ENCODE measurements at regions not wholly inside any gene's neighbourhood (a gene's known extent, or its start where the extent isn't known, plus 50 kb on each side); places are given as distances from the start of the nearest gene placed in this dataset.
"Not testable (repeated sequence)": the region's sequence is repeated elsewhere in the genome, so short reads cannot be mapped to it uniquely, and the experiment has no call there.

- no peak for DNase-seq (ENCODE audit: low read depth in 2 of 2)
Measured at GRCh38 chrX:40373641-40374040, 207.1 kb upstream of the ATP6AP2 start.

GRCh38 chrX:40373025-40373424 lies 207.7 kb upstream of the ATP6AP2 start:
- DNase-seq (ENCODE audit: low read depth in 2 of 2) = no peak

GRCh38 chrX:40371376-40371775 lies 209.4 kb upstream of the ATP6AP2 start:
- DNase-seq (ENCODE audit: low read depth in 2 of 2) = no peak

- DNase-seq (ENCODE audit: low read depth in 2 of 2) = no peak
Measured at GRCh38 chrX:40368611-40369061, 212.1 kb upstream of the ATP6AP2 start.

GRCh38 chrX:40366661-40367060 lies 214.1 kb upstream of the ATP6AP2 start:
- no peak for DNase-seq (ENCODE audit: low read depth in 2 of 2)

GRCh38 chrX:40362291-40362690 lies 218.5 kb upstream of the ATP6AP2 start:
- not testable (repeated sequence) for DNase-seq (ENCODE audit: low read depth in 2 of 2)

- DNase-seq (ENCODE audit: low read depth in 2 of 2) = no peak
Measured at GRCh38 chrX:40360557-40360956, 220.2 kb upstream of the ATP6AP2 start.

- DNase-seq (ENCODE audit: low read depth in 2 of 2) = no peak
Measured at GRCh38 chrX:40359593-40359992, 221.2 kb upstream of the ATP6AP2 start.

- DNase-seq (ENCODE audit: low read depth in 2 of 2) = no peak
Measured at GRCh38 chrX:40358994-40359393, 221.8 kb upstream of the ATP6AP2 start.

GRCh38 chrX:40349251-40349650 lies 231.5 kb upstream of the ATP6AP2 start:
- DNase-seq (ENCODE audit: low read depth in 2 of 2) = no peak

- no peak for DNase-seq (ENCODE audit: low read depth in 2 of 2)
Measured at GRCh38 chrX:40346379-40346778, 234.4 kb upstream of the ATP6AP2 start.

GRCh38 chrX:40343319-40343718 lies 237.5 kb upstream of the ATP6AP2 start:
- no peak for DNase-seq (ENCODE audit: low read depth in 2 of 2)

- DNase-seq (ENCODE audit: low read depth in 2 of 2) = no peak
Measured at GRCh38 chrX:40340116-40340515, 240.7 kb upstream of the ATP6AP2 start.

GRCh38 chrX:40333344-40333743 lies 235.6 kb upstream of the BCOR start:
- DNase-seq (ENCODE audit: low read depth in 2 of 2) = no peak

- DNase-seq (ENCODE audit: low read depth in 2 of 2) = no peak
Measured at GRCh38 chrX:40331762-40332161, 234.0 kb upstream of the BCOR start.

GRCh38 chrX:40331353-40331752 lies 233.6 kb upstream of the BCOR start:
- no peak for DNase-seq (ENCODE audit: low read depth in 2 of 2)

GRCh38 chrX:40329616-40330015 lies 231.9 kb upstream of the BCOR start:
- DNase-seq (ENCODE audit: low read depth in 2 of 2) = no peak

GRCh38 chrX:40327085-40327484 lies 229.3 kb upstream of the BCOR start:
- no peak for DNase-seq (ENCODE audit: low read depth in 2 of 2)

GRCh38 chrX:40326186-40326965 lies 228.6 kb upstream of the BCOR start:
- no peak for DNase-seq (ENCODE audit: low read depth in 2 of 2)

- no peak for DNase-seq (ENCODE audit: low read depth in 2 of 2)
Measured at GRCh38 chrX:40325161-40325560, 227.4 kb upstream of the BCOR start.

- DNase-seq (ENCODE audit: low read depth in 2 of 2) = no peak
Measured at GRCh38 chrX:40323977-40324376, 226.2 kb upstream of the BCOR start.

GRCh38 chrX:40320819-40321218 lies 223.1 kb upstream of the BCOR start:
- DNase-seq (ENCODE audit: low read depth in 2 of 2) = no peak

GRCh38 chrX:40318801-40319200 lies 221.0 kb upstream of the BCOR start:
- no peak for DNase-seq (ENCODE audit: low read depth in 2 of 2)

GRCh38 chrX:40318076-40318475 lies 220.3 kb upstream of the BCOR start:
- DNase-seq (ENCODE audit: low read depth in 2 of 2) = no peak

Measured in stimulated activated CD8-positive, alpha-beta memory T cell treated with anti-CD3 and anti-CD28 coated beads, Interleukin-15, amount 100 ng/mL, for 4 hours (primary cell).